Activated CD4-positive, alpha-beta memory T cell treated with anti-CD3 and anti-CD28 coated beads for 36 hours (primary cell): ENCODE measurements at regions not wholly inside any gene's neighbourhood (a gene's known extent, or its start where the extent isn't known, plus 50 kb on each side); places are given as distances from the start of the nearest gene placed in this dataset.

Experiments
- CTCF ChIA-PET: fragments of 350-600 bp; sonication (Branson Sonifier 250); formaldehyde crosslinking; loops from one replicate; lab custom pipeline; 2021; ENCODE audit warnings: antibody characterized with exemption, inconsistent platforms; lab: Charles Lee
- POLR2A ChIA-PET: fragments of 350-600 bp; sonication (Branson Sonifier 250); formaldehyde crosslinking; loops from one replicate; lab custom pipeline; 2021; ENCODE audit warnings: antibody characterized with exemption; lab: Charles Lee
- DNase-seq: peaks from one replicate; pipeline ENCODE4 v3.0.0-alpha.2; 2020
- H3K27ac Mint-ChIP-seq: one replicate; pipeline ENCODE4 v1.8.0; 2021; ENCODE audit warnings: mixed read lengths
- H3K27me3 Mint-ChIP-seq: one replicate; pipeline ENCODE4 v1.8.0; 2021; ENCODE audit warnings: mixed read lengths
- H3K36me3 Mint-ChIP-seq: one replicate; pipeline ENCODE4 v1.8.0; 2021; ENCODE audit warnings: mixed read lengths
- H3K4me1 Mint-ChIP-seq: one replicate; pipeline ENCODE4 v1.8.0; 2021; ENCODE audit warnings: low read depth, mixed read lengths
- H3K4me3 Mint-ChIP-seq: one replicate; pipeline ENCODE4 v1.8.0; 2021; ENCODE audit warnings: mild to moderate bottlenecking, mixed read lengths
- H3K9me3 Mint-ChIP-seq: one replicate; pipeline ENCODE4 v1.8.0; 2021; ENCODE audit warnings: mixed read lengths
- intact Hi-C: fragments of 100-400 bp; cut with micrococcal nuclease; formaldehyde crosslinking; loops from one replicate; pipeline ENCODE4 v1.15.1; 2023

DNA sequence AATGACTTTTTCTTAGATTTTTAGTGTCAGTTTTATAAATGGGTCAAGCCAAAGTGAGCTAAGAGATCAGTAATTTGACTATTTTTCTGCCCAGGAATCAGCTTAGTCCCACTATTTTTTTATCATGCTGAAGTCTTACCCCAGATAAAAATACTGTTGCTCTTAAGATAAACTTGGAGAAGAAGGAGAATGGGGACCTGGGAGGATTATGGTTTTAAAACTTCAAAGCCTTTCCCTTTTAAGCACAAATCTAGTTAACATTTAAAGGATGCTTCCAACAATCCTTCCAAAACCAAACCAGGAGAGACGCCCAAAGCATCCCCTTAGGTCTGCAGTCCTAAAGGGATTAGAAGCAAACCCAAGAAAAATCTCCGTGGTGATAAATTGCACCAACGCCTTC is 172.4 kb downstream of the SP3 start:
- CTCF ChIA-PET = no interaction called here
- intact Hi-C loops = no loop called here

DNA sequence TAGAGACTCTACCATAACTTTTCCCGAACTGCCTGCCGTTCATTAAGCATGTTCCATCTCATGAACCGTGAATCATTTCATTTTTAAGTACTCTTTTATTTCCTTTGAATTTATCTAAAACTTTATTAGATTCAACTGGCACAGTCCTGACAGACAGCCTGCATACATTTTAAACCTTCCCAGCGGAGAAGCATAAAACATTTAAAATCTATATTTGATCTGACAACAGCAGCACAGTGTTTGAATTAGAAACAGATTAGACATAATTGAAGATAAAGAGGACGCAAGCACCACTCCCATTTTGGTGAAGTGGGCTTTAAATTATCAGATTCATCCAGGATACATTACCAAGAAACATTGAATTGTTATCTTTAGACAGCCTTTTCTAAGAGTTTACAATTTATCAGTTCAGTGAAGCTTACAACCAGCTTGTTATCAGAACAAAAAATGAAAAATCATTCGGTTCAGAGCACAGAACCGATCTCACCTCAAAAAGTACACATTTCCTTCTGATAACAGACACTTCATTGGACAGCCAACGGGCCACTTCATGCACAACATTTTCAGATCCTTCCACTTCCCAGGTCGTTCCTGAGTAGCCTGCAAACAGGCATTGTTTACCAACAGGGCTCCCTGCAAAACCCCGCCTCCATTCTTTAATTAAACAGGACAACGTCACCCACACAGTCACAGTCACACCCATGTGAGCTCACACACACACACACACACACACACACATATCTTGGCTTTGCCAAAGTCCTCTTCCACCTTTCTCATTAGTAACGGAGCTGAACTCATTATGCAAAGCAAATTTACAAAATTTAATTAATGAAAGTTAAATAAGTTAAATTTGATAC is 171.2 kb downstream of the SP3 start:
- intact Hi-C loops = no loop called here
- DNase-seq = no peak
- H3K27ac Mint-ChIP-seq = no peak overlapping the region
- CTCF ChIA-PET = interaction anchor here (0.5 kb wide), 1 partner anchor 54 kb away, joined by 3 read pairs; no protein-coding TSS in a partner anchor
- H3K9me3 Mint-ChIP-seq = no peaks in the 10 kb centered on the region
- no peaks in the 10 kb centered on the region for H3K36me3 Mint-ChIP-seq
- no peak overlapping the region for H3K4me3 Mint-ChIP-seq
- H3K27me3 Mint-ChIP-seq = peaks cover 11% of the 10 kb centered on the region
- H3K4me1 Mint-ChIP-seq = no peaks in the 10 kb centered on the region
- POLR2A ChIA-PET = no interaction called here

More for the DNA sequence above, 172.4 kb downstream of the SP3 start:
- no peaks in the 10 kb centered on the region for H3K4me1 Mint-ChIP-seq
- H3K36me3 Mint-ChIP-seq = no peaks in the 10 kb centered on the region
- DNase-seq = no peak
- POLR2A ChIA-PET = no interaction called here
- peaks cover 11% of the 10 kb centered on the region for H3K27me3 Mint-ChIP-seq
- no peak overlapping the region for H3K27ac Mint-ChIP-seq
- no peaks in the 10 kb centered on the region for H3K9me3 Mint-ChIP-seq
- H3K4me3 Mint-ChIP-seq = no peak overlapping the region

DNA sequence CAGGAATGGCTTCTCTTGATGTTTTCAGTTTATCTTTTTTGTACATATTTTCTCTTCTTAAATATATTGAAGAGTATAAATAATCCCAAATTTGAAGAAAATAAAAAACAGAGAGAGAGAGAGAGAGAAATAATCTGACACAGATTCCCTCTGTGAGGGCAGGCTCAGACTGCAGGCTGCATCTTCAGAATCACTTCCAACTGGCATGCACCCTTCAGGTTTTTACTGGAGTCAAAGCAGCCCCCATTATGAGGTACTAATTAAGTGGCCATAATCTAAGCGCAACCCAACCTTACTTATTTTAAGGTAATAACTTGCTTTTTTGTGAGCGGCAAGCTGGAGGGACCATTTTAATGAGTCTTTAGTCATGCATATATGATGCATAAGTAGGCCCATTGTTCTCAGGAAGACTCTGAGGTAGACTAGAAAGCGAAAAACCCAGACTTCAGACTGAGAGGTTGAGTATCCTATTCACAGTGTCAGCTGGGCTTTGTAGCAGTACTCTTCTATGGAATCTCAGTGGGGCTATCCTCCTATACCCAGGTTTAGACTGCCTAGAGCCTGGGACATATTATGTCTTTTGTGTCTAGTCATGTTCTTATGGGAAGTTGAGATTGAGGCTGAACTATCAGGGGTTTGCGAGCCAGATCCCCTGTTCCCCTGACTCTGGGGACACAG is 167.4 kb downstream of the SP3 start:
- no peaks in the 10 kb centered on the region for H3K4me1 Mint-ChIP-seq
- H3K36me3 Mint-ChIP-seq = no peaks in the 10 kb centered on the region
- H3K9me3 Mint-ChIP-seq = no peaks in the 10 kb centered on the region
- DNase-seq = no peak
- POLR2A ChIA-PET = no interaction called here
- intact Hi-C loops = no loop called here
- H3K4me3 Mint-ChIP-seq = no peak overlapping the region
- CTCF ChIA-PET = interaction anchor here (0.6 kb wide), 1 partner anchor 14 kb away, joined by 3 read pairs; no protein-coding TSS in a partner anchor
- no peak overlapping the region for H3K27ac Mint-ChIP-seq
- peaks cover 7% of the 10 kb centered on the region for H3K27me3 Mint-ChIP-seq

DNA sequence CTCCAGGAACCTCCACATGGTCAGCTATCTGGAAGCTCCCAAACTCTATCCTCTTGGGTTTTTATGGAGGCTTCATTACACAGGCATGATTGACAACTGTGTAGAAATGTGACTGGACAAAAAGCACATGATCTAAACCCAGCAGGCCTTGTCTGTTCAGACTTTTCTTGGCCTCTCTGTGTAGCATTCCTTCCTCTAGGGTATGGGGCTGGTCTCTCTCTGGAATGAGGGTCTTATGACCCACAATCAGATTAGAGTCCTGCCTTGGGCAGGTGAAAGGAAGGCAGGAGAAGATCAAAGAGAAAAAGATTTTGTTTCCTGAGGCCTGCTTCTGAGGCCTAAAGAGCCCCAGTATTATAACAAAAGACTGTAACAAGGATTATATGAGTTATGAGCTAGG is 162.7 kb downstream of the SP3 start:
- H3K9me3 Mint-ChIP-seq = no peaks in the 10 kb centered on the region
- H3K4me3 Mint-ChIP-seq = no peak overlapping the region
- H3K4me1 Mint-ChIP-seq = no peaks in the 10 kb centered on the region
- no peak overlapping the region for H3K27ac Mint-ChIP-seq
- ChIA-PET CTCF (no interaction called here), POLR2A (no interaction called here)
- H3K36me3 Mint-ChIP-seq = no peaks in the 10 kb centered on the region
- H3K27me3 Mint-ChIP-seq = peaks cover 5% of the 10 kb centered on the region
- intact Hi-C loops = no loop called here
- no peak for DNase-seq

DNA sequence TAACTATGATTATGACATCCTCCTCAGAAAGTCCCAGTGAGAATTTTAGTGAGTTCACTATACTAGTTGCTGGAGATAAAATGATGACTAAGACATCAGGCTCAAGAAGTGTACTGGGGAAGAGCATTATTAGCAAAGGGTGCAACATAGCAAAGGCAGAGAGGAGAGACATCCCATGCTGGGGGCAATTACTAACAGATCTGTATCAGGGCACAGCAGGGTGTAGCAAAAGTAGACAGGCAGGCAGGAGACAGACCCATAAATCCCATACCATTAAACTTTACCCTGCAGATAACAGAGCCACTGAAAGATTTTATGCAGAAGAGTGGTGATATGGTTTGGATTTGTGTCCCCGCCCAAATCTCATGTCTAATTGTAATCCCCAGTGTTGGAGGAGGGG is 161.7 kb downstream of the SP3 start:
- Mint-ChIP-seq H3K4me1 (no peaks in the 10 kb centered on the region), H3K27me3 (peaks cover 5% of the 10 kb centered on the region), H3K27ac (no peak overlapping the region), H3K36me3 (no peaks in the 10 kb centered on the region), H3K4me3 (no peak overlapping the region), H3K9me3 (no peaks in the 10 kb centered on the region)
- ChIA-PET CTCF (no interaction called here), POLR2A (no interaction called here)
- intact Hi-C loops = no loop called here
- no peak for DNase-seq

DNA sequence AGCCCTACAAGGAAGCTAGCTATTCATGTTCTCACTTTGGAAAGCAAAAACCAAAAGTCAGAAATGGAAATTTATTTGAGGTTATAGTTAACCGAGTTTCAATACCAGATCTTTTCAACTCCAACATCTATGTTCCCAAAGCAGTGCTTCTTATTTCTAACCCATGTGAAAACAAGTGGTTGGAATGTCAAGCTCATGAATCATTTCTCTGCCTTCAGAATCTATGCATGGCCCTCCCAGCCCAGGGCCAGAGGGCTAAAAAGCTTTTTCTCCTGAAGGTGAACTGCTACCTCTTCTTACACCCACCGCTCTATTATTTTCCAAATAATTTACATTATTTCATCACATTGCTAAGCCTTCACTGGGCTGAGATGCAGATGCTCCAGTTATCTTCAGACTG is 158.4 kb downstream of the SP3 start:
- CTCF ChIA-PET = interaction anchor here (1.0 kb wide), 1 partner anchor 11 kb away, joined by 3 read pairs; no protein-coding TSS in a partner anchor
- H3K4me3 Mint-ChIP-seq = no peak overlapping the region
- intact Hi-C loops = no loop called here

DNA sequence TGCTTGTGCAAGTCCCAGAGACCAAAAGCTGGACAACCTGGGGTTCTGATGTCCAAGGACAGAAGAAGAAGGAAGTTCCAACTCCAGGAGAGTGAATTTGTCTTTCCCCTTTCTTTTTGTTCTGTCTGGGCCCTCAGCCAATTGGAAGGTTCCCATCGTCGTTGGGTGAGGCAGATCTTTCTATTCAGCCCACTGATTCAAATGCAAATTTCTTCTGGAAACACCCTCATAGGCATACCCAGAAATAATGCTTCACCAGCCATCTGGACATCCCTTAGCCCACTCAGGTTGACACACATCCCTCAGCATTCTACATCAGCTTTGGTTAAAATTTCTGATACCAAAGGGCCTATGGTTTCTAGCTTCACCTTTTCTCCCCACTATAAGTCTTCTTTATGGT is 156.5 kb downstream of the SP3 start:
- CTCF ChIA-PET = no interaction called here

More for the DNA sequence above, 158.4 kb downstream of the SP3 start:
- Mint-ChIP-seq H3K4me1 (no peaks in the 10 kb centered on the region), H3K9me3 (no peaks in the 10 kb centered on the region), H3K27me3 (peaks cover 2% of the 10 kb centered on the region), H3K36me3 (no peaks in the 10 kb centered on the region), H3K27ac (no peak overlapping the region)
- POLR2A ChIA-PET = no interaction called here
- no peak for DNase-seq

DNA sequence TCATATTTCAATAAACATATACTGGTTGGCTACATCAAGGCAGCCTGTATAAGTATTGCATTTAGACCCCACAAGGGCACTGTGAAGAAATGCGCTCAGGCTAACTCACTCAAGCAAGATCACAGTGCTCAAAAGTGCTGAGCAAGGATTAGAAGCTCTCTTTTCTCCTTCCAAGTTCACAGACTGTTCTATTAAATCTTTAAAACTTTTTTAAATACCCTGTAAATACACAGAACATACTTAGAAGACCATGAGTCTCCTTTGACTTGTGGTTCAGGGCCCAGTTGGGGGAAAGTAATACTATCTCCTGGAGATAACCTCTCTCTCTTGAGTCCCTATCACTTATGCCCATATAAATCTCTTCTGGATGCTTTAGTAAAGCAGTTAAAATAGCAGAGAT is 152.9 kb downstream of the SP3 start:
- intact Hi-C loops = no loop called here
- no peaks in the 10 kb centered on the region for H3K4me1 Mint-ChIP-seq
- POLR2A ChIA-PET = no interaction called here

More for the DNA sequence above, 156.5 kb downstream of the SP3 start:
- POLR2A ChIA-PET = no interaction called here
- Mint-ChIP-seq H3K36me3 (no peaks in the 10 kb centered on the region), H3K27me3 (peaks cover 4% of the 10 kb centered on the region), H3K4me1 (no peaks in the 10 kb centered on the region), H3K4me3 (no peak overlapping the region), H3K9me3 (no peaks in the 10 kb centered on the region), H3K27ac (no peak overlapping the region)
- DNase-seq = no peak
- intact Hi-C loops = no loop called here

DNA sequence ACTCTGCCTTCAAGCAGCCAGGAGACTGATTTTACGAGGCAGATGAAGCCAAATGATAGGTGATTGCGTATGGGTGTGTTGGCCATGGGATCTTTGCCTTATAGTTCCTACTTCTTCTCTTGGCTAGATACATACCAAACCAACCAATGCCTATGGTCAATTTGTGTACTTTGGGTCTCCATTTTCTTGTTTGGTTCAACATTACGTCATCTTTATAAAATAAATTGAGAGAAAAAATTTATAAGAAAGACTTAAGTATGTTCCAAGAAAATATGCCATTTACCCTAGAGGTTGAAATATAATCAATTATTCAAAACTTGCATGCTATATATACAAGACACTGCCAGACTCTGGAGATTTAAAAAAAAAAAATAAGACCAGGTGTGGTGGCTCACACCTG is 150.9 kb downstream of the SP3 start:
- intact Hi-C loops = no loop called here
- Mint-ChIP-seq H3K9me3 (no peaks in the 10 kb centered on the region), H3K27ac (no peak overlapping the region), H3K27me3 (peaks cover 5% of the 10 kb centered on the region), H3K4me1 (no peaks in the 10 kb centered on the region), H3K36me3 (no peaks in the 10 kb centered on the region), H3K4me3 (no peak overlapping the region)
- POLR2A ChIA-PET = no interaction called here
- CTCF ChIA-PET = no interaction called here
- DNase-seq = no peak

More for the DNA sequence above, 152.9 kb downstream of the SP3 start:
- H3K4me3 Mint-ChIP-seq = no peak overlapping the region
- no peaks in the 10 kb centered on the region for H3K36me3 Mint-ChIP-seq
- no peak for DNase-seq
- CTCF ChIA-PET = no interaction called here
- H3K27me3 Mint-ChIP-seq = peaks cover 5% of the 10 kb centered on the region
- no peaks in the 10 kb centered on the region for H3K9me3 Mint-ChIP-seq
- no peak overlapping the region for H3K27ac Mint-ChIP-seq

DNA sequence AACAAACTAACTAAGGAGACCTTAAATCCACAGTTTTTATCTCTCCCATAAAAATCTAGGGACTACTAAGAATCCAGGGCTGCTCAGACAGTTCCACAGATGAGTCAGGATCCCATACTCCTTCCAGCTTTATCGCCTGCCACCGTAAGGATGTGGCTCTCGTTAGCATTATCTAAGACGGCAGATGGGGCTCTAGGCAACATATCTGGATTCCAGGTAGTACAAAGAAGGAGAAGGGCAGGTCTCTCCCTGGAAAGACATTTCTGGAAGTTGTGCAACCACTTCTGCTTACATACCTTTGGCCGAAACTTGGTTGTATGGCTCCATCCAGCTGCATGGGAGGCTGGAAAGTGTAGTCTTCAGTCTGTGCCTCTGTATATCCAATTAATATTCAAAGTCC is 149.4 kb downstream of the SP3 start:
- ChIA-PET POLR2A (no interaction called here), CTCF (no interaction called here)
- Mint-ChIP-seq H3K4me3 (no peak overlapping the region), H3K36me3 (no peaks in the 10 kb centered on the region), H3K27ac (no peak overlapping the region), H3K27me3 (peaks cover 5% of the 10 kb centered on the region), H3K9me3 (no peaks in the 10 kb centered on the region), H3K4me1 (no peaks in the 10 kb centered on the region)
- DNase-seq = no peak
- intact Hi-C loops = no loop called here

DNA sequence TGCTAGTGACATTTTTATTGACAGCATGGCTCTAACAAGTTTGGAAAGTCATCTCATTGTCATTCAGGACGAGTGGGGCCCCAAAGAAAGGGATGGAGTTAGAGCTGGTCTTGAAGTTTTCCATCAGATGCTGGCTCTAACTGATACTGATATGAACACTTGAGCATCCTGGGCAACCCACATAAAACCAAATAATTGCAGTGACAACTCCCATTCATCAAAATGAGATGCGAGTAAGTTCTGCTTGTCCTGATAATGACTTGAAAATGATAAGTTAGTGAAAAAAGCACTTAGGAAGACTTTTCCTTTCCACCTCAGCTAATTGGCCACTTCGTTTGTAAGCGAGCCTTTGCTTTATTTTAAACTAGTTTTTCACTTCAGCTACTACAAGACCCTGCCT is 147.6 kb downstream of the SP3 start:
- CTCF ChIA-PET = no interaction called here
- no peak overlapping the region for H3K27ac Mint-ChIP-seq

DNA sequence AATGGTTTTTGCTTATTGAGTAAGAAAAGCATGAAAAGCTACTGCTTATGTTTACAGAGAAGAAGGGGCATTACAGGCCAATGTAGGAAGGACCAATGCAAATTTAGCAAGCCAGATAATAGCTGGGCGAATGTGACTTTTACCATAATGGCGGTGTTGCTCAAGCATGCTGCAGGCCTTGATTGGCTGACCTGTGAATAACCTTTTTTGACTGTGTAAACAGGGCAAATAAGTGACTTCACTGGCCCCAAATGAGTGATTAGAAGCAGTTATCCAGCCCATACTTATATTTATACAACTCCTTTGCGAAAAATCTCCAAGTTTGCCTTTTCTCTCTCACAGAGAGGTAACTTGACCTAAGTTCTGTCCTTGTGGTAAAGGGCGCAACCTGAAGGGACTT is 146.9 kb downstream of the SP3 start:
- ChIA-PET POLR2A (no interaction called here), CTCF (no interaction called here)
- Mint-ChIP-seq H3K4me3 (no peak overlapping the region), H3K9me3 (no peaks in the 10 kb centered on the region), H3K36me3 (no peaks in the 10 kb centered on the region), H3K27me3 (peaks cover 16% of the 10 kb centered on the region), H3K27ac (no peak overlapping the region), H3K4me1 (no peaks in the 10 kb centered on the region)
- intact Hi-C loops = no loop called here
- no peak for DNase-seq

More for the DNA sequence above, 147.6 kb downstream of the SP3 start:
- Mint-ChIP-seq H3K27me3 (peaks cover 16% of the 10 kb centered on the region), H3K4me3 (no peak overlapping the region), H3K36me3 (no peaks in the 10 kb centered on the region), H3K4me1 (no peaks in the 10 kb centered on the region), H3K9me3 (no peaks in the 10 kb centered on the region)
- POLR2A ChIA-PET = no interaction called here
- DNase-seq = no peak
- intact Hi-C loops = no loop called here
